ENCODE measurements at regions not wholly inside any gene's neighbourhood (a gene's known extent, or its start where the extent isn't known, plus 50 kb on each side); places are given as distances from the start of the nearest gene placed in this dataset.

DNA sequence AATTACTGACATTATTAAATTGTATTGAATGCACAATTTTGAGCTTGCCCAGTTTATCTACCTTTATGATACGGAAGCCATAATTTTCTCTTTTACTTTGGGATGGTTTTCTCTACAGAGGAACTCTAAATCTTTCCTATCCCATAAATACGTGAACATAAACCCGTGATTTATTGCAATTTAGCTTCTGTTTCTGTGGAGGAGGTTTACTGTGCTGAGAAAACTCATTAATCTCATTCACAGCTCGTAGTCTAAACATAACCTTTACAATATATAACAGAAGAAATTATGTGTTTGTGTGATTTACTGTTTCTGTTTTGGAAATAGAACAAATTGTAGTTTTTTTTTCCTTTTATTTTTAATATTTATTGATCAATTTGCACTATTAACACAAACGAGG is 207.1 kb upstream of the PCDH9 start:
- no peaks in the 10 kb centered on the region for H3K9me3 ChIP-seq (replicated peaks)
- no peaks in the 10 kb centered on the region for H3K27me3 ChIP-seq (ENCODE audit: low read depth)
- TF ChIP-seq, protein P1, sequence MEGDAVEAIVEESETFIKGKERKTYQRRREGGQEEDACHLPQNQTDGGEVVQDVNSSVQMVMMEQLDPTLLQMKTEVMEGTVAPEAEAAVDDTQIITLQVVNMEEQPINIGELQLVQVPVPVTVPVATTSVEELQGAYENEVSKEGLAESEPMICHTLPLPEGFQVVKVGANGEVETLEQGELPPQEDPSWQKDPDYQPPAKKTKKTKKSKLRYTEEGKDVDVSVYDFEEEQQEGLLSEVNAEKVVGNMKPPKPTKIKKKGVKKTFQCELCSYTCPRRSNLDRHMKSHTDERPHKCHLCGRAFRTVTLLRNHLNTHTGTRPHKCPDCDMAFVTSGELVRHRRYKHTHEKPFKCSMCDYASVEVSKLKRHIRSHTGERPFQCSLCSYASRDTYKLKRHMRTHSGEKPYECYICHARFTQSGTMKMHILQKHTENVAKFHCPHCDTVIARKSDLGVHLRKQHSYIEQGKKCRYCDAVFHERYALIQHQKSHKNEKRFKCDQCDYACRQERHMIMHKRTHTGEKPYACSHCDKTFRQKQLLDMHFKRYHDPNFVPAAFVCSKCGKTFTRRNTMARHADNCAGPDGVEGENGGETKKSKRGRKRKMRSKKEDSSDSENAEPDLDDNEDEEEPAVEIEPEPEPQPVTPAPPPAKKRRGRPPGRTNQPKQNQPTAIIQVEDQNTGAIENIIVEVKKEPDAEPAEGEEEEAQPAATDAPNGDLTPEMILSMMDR (IDR thresholded peaks at IDR 0.05; ENCODE audit: borderline replicate concordance), result no peak
- no peak overlapping the region for H3K27ac ChIP-seq (replicated peaks)
- intact Hi-C loops (cut with micrococcal nuclease), result no loop called here
- no peak for DNase-seq
- no peak overlapping the region for H3K4me3 ChIP-seq
- no peaks in the 10 kb centered on the region for H3K36me3 ChIP-seq
- H3K4me1 ChIP-seq, result no peaks in the 10 kb centered on the region

GRCh38 chr13:67421475-67421874 is 191.3 kb upstream of the PCDH9 start:
- TF ChIP-seq, protein P1 (IDR thresholded peaks at IDR 0.05; ENCODE audit: borderline replicate concordance), result no peak
- Histone ChIP-seq H3K36me3 (no peaks in the 10 kb centered on the region), H3K4me1 (no peaks in the 10 kb centered on the region), H3K9me3 (replicated peaks) (no peaks in the 10 kb centered on the region), H3K27ac (replicated peaks) (no peak overlapping the region), H3K4me3 (no peak overlapping the region), H3K27me3 (ENCODE audit: low read depth) (no peaks in the 10 kb centered on the region)
- DNase-seq, result no peak
- intact Hi-C loops (cut with micrococcal nuclease), result no loop called here

DNA sequence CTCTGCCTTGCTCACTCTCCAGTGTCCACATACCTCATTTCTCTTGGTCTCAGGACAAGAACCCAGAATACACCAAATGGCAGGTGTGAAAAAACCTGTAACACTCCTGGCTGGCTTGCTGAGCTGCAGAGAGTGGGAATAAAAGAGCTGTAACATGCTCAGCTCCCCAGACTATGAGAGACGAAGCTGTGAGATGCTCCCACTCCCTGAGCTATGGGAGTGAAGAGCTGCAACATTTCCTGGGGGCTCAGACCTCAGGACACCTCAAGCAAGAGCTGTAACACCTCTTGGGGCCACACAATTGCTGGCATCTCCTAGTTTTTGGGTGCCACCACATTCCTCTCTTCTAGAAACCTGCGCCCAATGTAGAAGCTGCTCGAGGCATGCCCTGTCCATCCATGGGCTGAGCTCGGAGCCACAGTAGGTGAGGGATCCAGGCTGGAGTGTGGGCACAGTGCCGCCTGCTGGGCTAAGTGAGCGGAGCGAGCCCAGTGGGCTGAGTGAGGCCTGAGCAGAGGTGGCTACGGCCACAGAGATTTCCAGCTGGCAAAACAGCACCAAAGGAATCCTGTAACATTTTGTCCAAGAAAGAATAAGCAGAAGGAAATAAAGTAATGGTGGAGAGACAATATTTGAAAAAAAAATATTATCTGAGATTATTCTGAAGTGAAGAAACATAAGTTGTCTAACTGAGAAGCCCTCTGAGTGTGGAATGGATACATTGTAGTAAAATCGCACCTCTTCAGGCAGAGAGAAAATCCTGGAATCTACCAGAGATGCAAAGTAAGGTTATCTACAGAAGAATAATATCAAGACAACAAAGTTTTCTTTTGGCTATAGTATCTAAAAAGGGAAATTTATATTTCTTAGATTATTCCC is 186.2 kb upstream of the PCDH9 start:
- H3K9me3 ChIP-seq (replicated peaks), result no peaks in the 10 kb centered on the region
- H3K36me3 ChIP-seq, result no peaks in the 10 kb centered on the region
- H3K4me1 ChIP-seq, result no peaks in the 10 kb centered on the region
- TF ChIP-seq, protein P1 (IDR thresholded peaks at IDR 0.05; ENCODE audit: borderline replicate concordance), result peak; percentile 52
- no peak overlapping the region for H3K27ac ChIP-seq (replicated peaks)
- no peak for DNase-seq
- H3K27me3 ChIP-seq (ENCODE audit: low read depth), result no peaks in the 10 kb centered on the region
- H3K4me3 ChIP-seq, result no peak overlapping the region
- intact Hi-C loops (cut with micrococcal nuclease), result no loop called here

- TF ChIP-seq, protein P1 (IDR thresholded peaks at IDR 0.05; ENCODE audit: borderline replicate concordance), result no peak
- Histone ChIP-seq H3K9me3 (replicated peaks) (no peaks in the 10 kb centered on the region), H3K4me1 (no peaks in the 10 kb centered on the region), H3K36me3 (no peaks in the 10 kb centered on the region), H3K27me3 (ENCODE audit: low read depth) (no peaks in the 10 kb centered on the region), H3K4me3 (no peak overlapping the region), H3K27ac (replicated peaks) (no peak overlapping the region)
- no peak for DNase-seq
- intact Hi-C loops (cut with micrococcal nuclease), result no loop called here
These were observed 180.5 kb upstream of the PCDH9 start for GRCh38 chr13:67410645-67411044.

GRCh38 chr13:67408798-67409197 is 178.7 kb upstream of the PCDH9 start:
- no peaks in the 10 kb centered on the region for H3K9me3 ChIP-seq (replicated peaks)
- DNase-seq, result no peak
- H3K4me1 ChIP-seq, result no peaks in the 10 kb centered on the region
- H3K27ac ChIP-seq (replicated peaks), result no peak overlapping the region
- H3K36me3 ChIP-seq, result no peaks in the 10 kb centered on the region
- H3K4me3 ChIP-seq, result no peak overlapping the region
- no peaks in the 10 kb centered on the region for H3K27me3 ChIP-seq (ENCODE audit: low read depth)
- TF ChIP-seq, protein P1 (IDR thresholded peaks at IDR 0.05; ENCODE audit: borderline replicate concordance), result no peak
- intact Hi-C loops (cut with micrococcal nuclease), result no loop called here
